SU-DHL-6 (cell line): ENCODE measurements at regions not wholly inside any gene's neighbourhood (a gene's known extent, or its start where the extent isn't known, plus 50 kb on each side); places are given as distances from the start of the nearest gene placed in this dataset.

Experiments used
- EZH2phosphoT487 ChIP-seq: fragments of 200-600 bp; sonication (generic), shearing (Covaris generic); conservative IDR thresholded peaks from 2 replicates; pipeline ENCODE4 v1.6.1; 2018; ENCODE audit warnings: mild to moderate bottlenecking, antibody characterized with exemption, low read length, moderate library complexity, mixed read lengths
- TF ChIP-seq, protein P1 (sequence below): fragments of 200-600 bp; sonication (generic); IDR thresholded peaks from one replicate; pipeline ENCODE4 v1.5.1; 2017; ENCODE audit warnings: antibody characterized with exemption, mild to moderate bottlenecking, low read length, moderate library complexity; ENCODE audit not compliant: insufficient read depth, poor library complexity, severe bottlenecking

DNA sequence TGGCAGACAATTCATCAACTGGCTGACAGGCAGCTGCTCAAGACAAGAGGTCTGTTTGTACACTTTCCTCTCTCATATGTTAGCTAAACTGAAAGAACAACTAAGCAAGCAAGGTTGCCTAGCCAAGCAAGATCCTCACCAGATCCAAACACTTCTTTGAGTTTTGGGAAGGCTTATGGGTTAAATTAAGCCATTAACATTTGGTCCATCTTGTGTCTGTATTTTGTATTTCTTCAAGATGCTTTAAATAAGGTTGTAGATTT is 170.4 kb upstream of the RAI14 start:
- TF ChIP-seq, protein P1, sequence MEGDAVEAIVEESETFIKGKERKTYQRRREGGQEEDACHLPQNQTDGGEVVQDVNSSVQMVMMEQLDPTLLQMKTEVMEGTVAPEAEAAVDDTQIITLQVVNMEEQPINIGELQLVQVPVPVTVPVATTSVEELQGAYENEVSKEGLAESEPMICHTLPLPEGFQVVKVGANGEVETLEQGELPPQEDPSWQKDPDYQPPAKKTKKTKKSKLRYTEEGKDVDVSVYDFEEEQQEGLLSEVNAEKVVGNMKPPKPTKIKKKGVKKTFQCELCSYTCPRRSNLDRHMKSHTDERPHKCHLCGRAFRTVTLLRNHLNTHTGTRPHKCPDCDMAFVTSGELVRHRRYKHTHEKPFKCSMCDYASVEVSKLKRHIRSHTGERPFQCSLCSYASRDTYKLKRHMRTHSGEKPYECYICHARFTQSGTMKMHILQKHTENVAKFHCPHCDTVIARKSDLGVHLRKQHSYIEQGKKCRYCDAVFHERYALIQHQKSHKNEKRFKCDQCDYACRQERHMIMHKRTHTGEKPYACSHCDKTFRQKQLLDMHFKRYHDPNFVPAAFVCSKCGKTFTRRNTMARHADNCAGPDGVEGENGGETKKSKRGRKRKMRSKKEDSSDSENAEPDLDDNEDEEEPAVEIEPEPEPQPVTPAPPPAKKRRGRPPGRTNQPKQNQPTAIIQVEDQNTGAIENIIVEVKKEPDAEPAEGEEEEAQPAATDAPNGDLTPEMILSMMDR: no peak
- TF ChIP-seq EZH2phosphoT487: no peak
